GM06990 (cell line): ENCODE measurements at regions not wholly inside any gene's neighbourhood (a gene's known extent, or its start where the extent isn't known, plus 50 kb on each side); places are given as distances from the start of the nearest gene placed in this dataset.
A peak's percentile ranks its signal among the peaks of the same experiment; 100 is the strongest.

ENCODE experiments used
- DNase-seq: peaks from one replicate; pipeline ENCODE4 v3.0.0-alpha.2; 2011; ENCODE audit not compliant: insufficient read length; ENCODE audit errors: extremely low read depth
- H3K27me3 ChIP-seq: replicated peaks from 2 replicates; pipeline ENCODE4 v1.6.0; 2011; ENCODE audit warnings: low read length; ENCODE audit not compliant: control insufficient read depth, insufficient read depth
- H3K36me3 ChIP-seq: 2 replicates; pipeline ENCODE4 v1.5.1; 2011; ENCODE audit warnings: low read length; ENCODE audit not compliant: control insufficient read depth, insufficient read depth
- H3K4me3 ChIP-seq: replicated peaks from 2 replicates; pipeline ENCODE4 v1.5.1; 2011; ENCODE audit warnings: low read depth, mild to moderate bottlenecking, control low read depth, low read length
- TF ChIP-seq, protein P1 (sequence below): IDR thresholded peaks from 2 replicates; pipeline ENCODE4 v1.5.1; 2011; ENCODE audit warnings: low read length, control low read depth, mild to moderate bottlenecking, inconsistent platforms; ENCODE audit not compliant: insufficient read depth, poor library complexity, severe bottlenecking

DNA sequence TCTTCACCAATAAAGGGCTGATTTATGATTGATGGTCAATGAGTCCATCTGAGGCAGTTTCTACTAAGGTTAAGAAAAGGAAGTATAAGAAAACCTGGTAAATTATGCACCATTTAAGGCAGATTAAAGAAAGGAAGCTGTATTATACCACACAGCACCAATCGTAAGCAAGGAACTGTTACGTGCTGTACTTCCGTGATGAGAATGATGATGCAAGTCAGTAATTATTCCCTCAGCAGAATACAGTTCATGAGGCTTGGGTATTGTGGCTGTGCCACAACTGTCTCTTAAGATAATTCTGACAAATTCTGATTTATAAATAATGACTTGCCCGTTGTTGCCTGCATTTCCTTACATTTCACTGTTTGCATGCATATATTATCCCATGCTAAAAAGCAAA lies 699.0 kb downstream of the HDGFL1 start:
- no peaks in the 10 kb centered on the region for H3K36me3 ChIP-seq
- H3K4me3 ChIP-seq: no peak overlapping the region
- no peak for DNase-seq
- TF ChIP-seq, protein P1, sequence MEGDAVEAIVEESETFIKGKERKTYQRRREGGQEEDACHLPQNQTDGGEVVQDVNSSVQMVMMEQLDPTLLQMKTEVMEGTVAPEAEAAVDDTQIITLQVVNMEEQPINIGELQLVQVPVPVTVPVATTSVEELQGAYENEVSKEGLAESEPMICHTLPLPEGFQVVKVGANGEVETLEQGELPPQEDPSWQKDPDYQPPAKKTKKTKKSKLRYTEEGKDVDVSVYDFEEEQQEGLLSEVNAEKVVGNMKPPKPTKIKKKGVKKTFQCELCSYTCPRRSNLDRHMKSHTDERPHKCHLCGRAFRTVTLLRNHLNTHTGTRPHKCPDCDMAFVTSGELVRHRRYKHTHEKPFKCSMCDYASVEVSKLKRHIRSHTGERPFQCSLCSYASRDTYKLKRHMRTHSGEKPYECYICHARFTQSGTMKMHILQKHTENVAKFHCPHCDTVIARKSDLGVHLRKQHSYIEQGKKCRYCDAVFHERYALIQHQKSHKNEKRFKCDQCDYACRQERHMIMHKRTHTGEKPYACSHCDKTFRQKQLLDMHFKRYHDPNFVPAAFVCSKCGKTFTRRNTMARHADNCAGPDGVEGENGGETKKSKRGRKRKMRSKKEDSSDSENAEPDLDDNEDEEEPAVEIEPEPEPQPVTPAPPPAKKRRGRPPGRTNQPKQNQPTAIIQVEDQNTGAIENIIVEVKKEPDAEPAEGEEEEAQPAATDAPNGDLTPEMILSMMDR: no peak
- no peaks in the 10 kb centered on the region for H3K27me3 ChIP-seq

DNA sequence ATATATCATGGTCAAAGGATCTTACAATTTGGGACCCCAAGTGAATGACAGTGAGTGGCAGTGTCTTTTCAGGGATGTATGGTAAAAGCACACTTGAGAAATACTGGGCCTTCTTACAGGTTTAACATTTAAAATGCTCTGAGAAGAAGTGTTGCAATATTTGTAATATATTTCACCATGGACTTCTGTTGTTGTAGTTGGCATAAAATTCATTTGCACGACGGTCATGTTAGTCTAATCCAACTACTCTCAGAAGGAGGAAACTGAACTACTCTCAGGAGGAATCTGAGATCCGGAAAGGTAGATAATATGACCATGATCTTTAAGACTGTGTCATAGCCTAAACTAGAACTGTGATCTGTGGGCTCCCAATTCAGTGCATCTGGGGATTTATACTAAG lies 700.1 kb downstream of the HDGFL1 start:
- DNase-seq: no peak
- Histone ChIP-seq H3K27me3 (no peaks in the 10 kb centered on the region), H3K36me3 (no peaks in the 10 kb centered on the region), H3K4me3 (no peak overlapping the region)
- TF ChIP-seq, protein P1: no peak

DNA sequence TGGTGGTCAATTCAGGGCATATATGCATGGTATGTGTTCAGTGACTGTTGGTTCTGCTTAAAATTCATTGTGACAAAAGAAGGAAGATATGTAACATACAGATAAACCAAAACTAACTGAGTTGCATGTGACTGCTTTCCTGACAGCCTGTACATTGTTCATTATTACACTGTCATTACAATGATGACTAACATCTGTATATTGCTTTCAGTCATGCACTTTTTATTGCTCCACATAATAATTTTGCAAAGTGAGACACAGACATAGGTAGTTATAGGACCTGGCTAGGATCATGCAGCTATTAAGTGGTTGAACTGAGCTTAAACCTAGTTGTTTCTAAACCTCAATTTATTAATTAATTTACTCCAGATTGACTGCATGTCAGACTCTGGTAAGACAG lies 703.2 kb downstream of the HDGFL1 start:
- peak; percentile 14 for DNase-seq
- H3K36me3 ChIP-seq: no peaks in the 10 kb centered on the region
- H3K4me3 ChIP-seq: no peak overlapping the region
- no peaks in the 10 kb centered on the region for H3K27me3 ChIP-seq
- TF ChIP-seq, protein P1: no peak

DNA sequence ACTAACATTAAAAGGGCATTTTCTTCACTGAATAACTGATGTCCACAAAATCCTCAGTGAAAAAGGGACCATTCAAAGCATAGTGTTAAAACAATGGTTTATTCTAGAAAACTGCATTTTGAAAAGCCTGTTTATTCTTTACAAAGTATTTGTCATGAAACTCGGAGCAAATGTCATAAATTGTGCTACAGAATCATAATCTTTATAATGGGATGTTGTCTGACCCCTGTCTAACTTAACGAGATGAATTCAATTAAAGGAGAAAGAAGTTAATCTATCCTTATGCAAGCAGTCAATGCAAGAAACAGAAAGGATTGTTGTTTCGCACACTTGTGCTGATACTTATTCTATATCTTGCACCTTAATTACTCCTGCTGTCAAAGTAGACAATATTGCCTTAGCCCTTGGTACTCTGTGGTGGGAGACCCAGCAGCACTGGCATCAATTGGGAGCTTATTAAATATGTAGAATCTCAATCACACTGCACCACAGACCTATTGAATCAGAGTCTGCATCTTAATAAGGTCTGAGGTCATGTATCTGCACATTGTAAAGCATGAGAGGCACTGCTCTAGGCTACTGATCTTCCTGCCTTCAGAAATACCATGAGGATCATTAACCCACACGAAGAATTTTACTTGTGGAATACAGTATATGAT lies 708.3 kb downstream of the HDGFL1 start:
- TF ChIP-seq, protein P1: no peak
- H3K27me3 ChIP-seq: no peaks in the 10 kb centered on the region
- no peaks in the 10 kb centered on the region for H3K36me3 ChIP-seq
- DNase-seq: no peak
- no peak overlapping the region for H3K4me3 ChIP-seq

- no peak for DNase-seq
- TF ChIP-seq, protein P1: no peak
- no peaks in the 10 kb centered on the region for H3K27me3 ChIP-seq
- H3K4me3 ChIP-seq: no peak overlapping the region
- H3K36me3 ChIP-seq: no peaks in the 10 kb centered on the region
Observed at GRCh38 chr6:23278180-23278532, 708.8 kb downstream of the HDGFL1 start.

DNA sequence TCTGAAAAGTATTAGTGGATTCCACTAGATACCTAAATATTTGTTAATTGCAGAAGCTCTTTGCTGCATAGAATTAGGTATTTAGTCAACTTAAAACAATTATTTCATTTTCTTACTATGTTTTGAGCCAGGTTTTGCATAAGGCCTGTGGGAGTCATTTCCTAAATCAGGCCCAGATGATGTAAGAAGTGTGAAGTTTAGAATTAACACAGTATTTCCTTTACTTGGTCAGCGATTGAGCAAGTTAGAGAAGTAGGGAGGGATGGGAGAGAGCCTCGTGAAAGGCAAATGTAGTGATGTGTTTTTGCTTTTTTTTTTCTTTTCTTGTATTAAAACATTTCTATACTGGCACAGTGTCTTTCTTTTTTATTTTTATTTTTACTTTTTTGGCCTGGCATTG lies 711.1 kb downstream of the HDGFL1 start:
- H3K27me3 ChIP-seq: no peaks in the 10 kb centered on the region
- DNase-seq: no peak
- H3K4me3 ChIP-seq: no peak overlapping the region

More for the DNA sequence above, 711.1 kb downstream of the HDGFL1 start:
- H3K36me3 ChIP-seq: no peaks in the 10 kb centered on the region
- TF ChIP-seq, protein P1: no peak
